ENCODE measurements at regions not wholly inside any gene's neighbourhood (a gene's known extent, or its start where the extent isn't known, plus 50 kb on each side); places are given as distances from the start of the nearest gene placed in this dataset.

DNA sequence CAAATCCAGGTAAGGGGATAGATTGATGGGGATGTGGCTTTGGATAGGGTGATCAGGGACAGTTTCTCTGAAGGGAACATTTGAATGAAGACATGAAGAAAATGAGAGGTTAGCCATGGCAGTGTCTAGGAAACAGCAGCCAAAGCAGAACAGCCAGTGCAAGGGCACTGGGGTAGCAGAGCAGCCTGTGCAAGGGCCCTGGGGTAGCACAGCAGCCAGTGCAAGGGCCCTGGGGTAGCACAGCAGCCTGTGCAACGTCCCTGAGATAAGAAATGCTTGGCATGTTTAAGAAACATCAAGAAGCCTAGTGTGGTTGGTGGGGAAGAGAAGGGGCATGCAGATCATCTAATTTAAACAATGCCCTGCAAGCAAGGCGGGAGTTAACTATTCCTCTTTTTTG lies 128.5 kb downstream of the IRX5 start:
- Histone ChIP-seq H3K9ac (ENCODE audit: low read length) (no peak overlapping the region), H2BK5ac (ENCODE audit: low read depth, low read length, poor library complexity, severe bottlenecking) (no peak overlapping the region), H3K18ac (ENCODE audit: low read depth in 1 of 2, low read length in 2 of 2) (no peak overlapping the region), H3K27me3 (ENCODE audit: control insufficient read depth in 1 of 2, insufficient read depth in 1 of 2, low read length in 2 of 2) (peaks cover 19 to 44% of the 10 kb centered on the region in 2 experiments), H4K8ac (ENCODE audit: low read length) (no peak overlapping the region), H2AFZ (ENCODE audit: low read depth, low read length) (no peak overlapping the region), H2AK5ac (ENCODE audit: low read length, severe bottlenecking) (no peak overlapping the region), H2BK15ac (ENCODE audit: low read depth, poor library complexity, severe bottlenecking) (no peak overlapping the region), H4K91ac (ENCODE audit: low read length) (no peak overlapping the region), H3K4me2 (ENCODE audit: low read length, poor library complexity, severe bottlenecking) (no peak overlapping the region), H3K4ac (ENCODE audit: low read depth in 1 of 2, low read length in 2 of 2) (no peak overlapping the region), H3K79me1 (replicated peaks; ENCODE audit: low read length, poor library complexity, severe bottlenecking) (no peaks in the 10 kb centered on the region), H3K23ac (ENCODE audit: low read length in 2 of 2) (no peak overlapping the region), H3K4me3 (ENCODE audit: insufficient read depth in 1 of 2, low read depth in 1 of 2, low read length in 2 of 2) (no peak overlapping the region), H2BK12ac (ENCODE audit: low read length in 2 of 2) (no peak overlapping the region), H3K9me3 (ENCODE audit: control insufficient read depth, low read length) (peaks cover 7% of the 10 kb centered on the region), H2BK120ac (ENCODE audit: low read depth, low read length) (no peak overlapping the region), H3K27ac (ENCODE audit: low read length, poor library complexity, severe bottlenecking) (no peak overlapping the region), H3K4me1 (ENCODE audit: control insufficient read depth, insufficient read depth, low read depth, low read length) (peaks cover 24% of the 10 kb centered on the region), H3K36me3 (ENCODE audit: control insufficient read depth in 1 of 2, insufficient read depth in 2 of 2, low read depth in 1 of 2, low read length in 2 of 2) (no peaks in the 10 kb centered on the region), H3K14ac (ENCODE audit: low read length in 2 of 2) (no peak overlapping the region)
- DNase-seq = no peak
- 11% methylated on average over 2 of the region's 2 CpGs for WGBS

DNA sequence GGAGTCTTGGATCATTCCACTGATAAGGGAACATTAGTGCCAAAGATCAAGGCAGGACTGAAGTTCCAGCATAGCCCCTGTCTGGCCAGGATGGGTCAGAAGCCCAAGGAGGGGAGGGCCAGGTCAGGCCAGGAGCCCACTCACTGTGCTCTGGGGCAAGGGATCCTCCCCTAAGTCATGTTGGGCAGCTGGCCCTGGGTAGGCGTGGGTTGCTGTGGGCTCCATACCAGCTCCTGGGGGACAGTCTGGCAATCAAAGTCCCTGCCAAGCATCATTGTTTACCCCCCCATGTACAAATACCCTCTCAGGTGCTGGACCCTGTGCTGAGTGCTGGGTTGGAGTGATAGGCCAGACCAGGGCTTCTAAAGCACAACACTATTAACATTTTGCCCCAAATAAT lies 130.5 kb downstream of the IRX5 start:
- Histone ChIP-seq H2BK12ac (ENCODE audit: low read length in 2 of 2) (no peak overlapping the region), H2BK120ac (ENCODE audit: low read depth, low read length) (no peak overlapping the region), H3K4ac (ENCODE audit: low read depth in 1 of 2, low read length in 2 of 2) (no peak overlapping the region), H2AK5ac (ENCODE audit: low read length, severe bottlenecking) (no peak overlapping the region), H3K4me1 (ENCODE audit: control insufficient read depth, insufficient read depth, low read depth, low read length) (peaks cover 24% of the 10 kb centered on the region), H2BK5ac (ENCODE audit: low read depth, low read length, poor library complexity, severe bottlenecking) (no peak overlapping the region), H3K27ac (ENCODE audit: low read length, poor library complexity, severe bottlenecking) (no peak overlapping the region), H3K79me1 (replicated peaks; ENCODE audit: low read length, poor library complexity, severe bottlenecking) (no peaks in the 10 kb centered on the region), H3K23ac (ENCODE audit: low read length in 2 of 2) (no peak overlapping the region), H4K8ac (ENCODE audit: low read length) (no peak overlapping the region), H3K14ac (ENCODE audit: low read length in 2 of 2) (no peak overlapping the region), H2BK15ac (ENCODE audit: low read depth, poor library complexity, severe bottlenecking) (no peak overlapping the region), H3K9ac (ENCODE audit: low read length) (no peak overlapping the region), H3K4me3 (ENCODE audit: insufficient read depth in 1 of 2, low read depth in 1 of 2, low read length in 2 of 2) (no peak overlapping the region), H2AFZ (ENCODE audit: low read depth, low read length) (no peak overlapping the region), H3K4me2 (ENCODE audit: low read length, poor library complexity, severe bottlenecking) (no peak overlapping the region), H3K36me3 (ENCODE audit: control insufficient read depth in 1 of 2, insufficient read depth in 2 of 2, low read depth in 1 of 2, low read length in 2 of 2) (no peaks in the 10 kb centered on the region), H4K91ac (ENCODE audit: low read length) (no peak overlapping the region), H3K27me3 (ENCODE audit: control insufficient read depth in 1 of 2, insufficient read depth in 1 of 2, low read length in 2 of 2) (peaks cover 14 to 26% of the 10 kb centered on the region in 2 experiments), H3K9me3 (ENCODE audit: control insufficient read depth, low read length) (no peaks in the 10 kb centered on the region), H3K18ac (ENCODE audit: low read depth in 1 of 2, low read length in 2 of 2) (no peak overlapping the region)
- DNase-seq = no peak
- WGBS = 40% methylated on average over 1 of the region's 1 CpG

DNA sequence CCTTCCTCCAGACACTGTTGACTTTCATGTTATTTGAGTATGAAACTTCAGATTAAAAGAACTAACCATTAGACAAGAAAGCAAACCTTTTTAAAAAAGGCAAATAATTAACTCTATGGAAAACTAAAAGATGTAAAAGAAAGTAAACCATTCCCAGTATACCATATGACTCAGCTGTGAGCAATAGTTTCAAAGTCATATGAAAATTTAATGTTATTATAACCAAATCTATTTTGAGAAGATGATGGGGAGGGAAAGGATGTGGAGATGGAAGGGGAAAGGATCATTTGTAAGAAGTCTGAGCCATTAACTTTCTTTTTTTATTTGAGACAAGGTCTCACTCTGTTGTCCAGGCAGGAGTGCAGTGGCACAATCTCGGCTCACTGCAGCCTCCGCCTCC lies 131.8 kb downstream of the IRX5 start:
- Histone ChIP-seq H2AK5ac (ENCODE audit: low read length, severe bottlenecking) (no peak overlapping the region), H2BK5ac (ENCODE audit: low read depth, low read length, poor library complexity, severe bottlenecking) (no peak overlapping the region), H3K18ac (ENCODE audit: low read depth in 1 of 2, low read length in 2 of 2) (no peak overlapping the region), H4K91ac (ENCODE audit: low read length) (no peak overlapping the region), H3K27ac (ENCODE audit: low read length, poor library complexity, severe bottlenecking) (no peak overlapping the region), H3K4me2 (ENCODE audit: low read length, poor library complexity, severe bottlenecking) (peak overlapping the region; percentile 45), H3K36me3 (ENCODE audit: control insufficient read depth in 1 of 2, insufficient read depth in 2 of 2, low read depth in 1 of 2, low read length in 2 of 2) (no peaks in the 10 kb centered on the region), H3K9ac (ENCODE audit: low read length) (peak overlapping the region; percentile 30), H3K4me3 (ENCODE audit: insufficient read depth in 1 of 2, low read depth in 1 of 2, low read length in 2 of 2) (no peak overlapping the region), H3K9me3 (ENCODE audit: control insufficient read depth, low read length) (no peaks in the 10 kb centered on the region), H3K23ac (ENCODE audit: low read length in 2 of 2) (no peak overlapping the region), H3K79me1 (replicated peaks; ENCODE audit: low read length, poor library complexity, severe bottlenecking) (no peaks in the 10 kb centered on the region), H2BK120ac (ENCODE audit: low read depth, low read length) (no peak overlapping the region), H2BK15ac (ENCODE audit: low read depth, poor library complexity, severe bottlenecking) (no peak overlapping the region), H3K4me1 (ENCODE audit: control insufficient read depth, insufficient read depth, low read depth, low read length) (peaks cover 17% of the 10 kb centered on the region), H4K8ac (ENCODE audit: low read length) (no peak overlapping the region), H2BK12ac (ENCODE audit: low read length in 2 of 2) (no peak overlapping the region), H3K27me3 (ENCODE audit: control insufficient read depth in 1 of 2, insufficient read depth in 1 of 2, low read length in 2 of 2) (peaks cover 8 to 14% of the 10 kb centered on the region in 2 experiments), H2AFZ (ENCODE audit: low read depth, low read length) (no peak overlapping the region), H3K4ac (ENCODE audit: low read depth in 1 of 2, low read length in 2 of 2) (no peak overlapping the region), H3K14ac (ENCODE audit: low read length in 2 of 2) (no peak overlapping the region)
- DNase-seq = no peak
- 88% methylated on average over 2 of the region's 2 CpGs for WGBS

DNA sequence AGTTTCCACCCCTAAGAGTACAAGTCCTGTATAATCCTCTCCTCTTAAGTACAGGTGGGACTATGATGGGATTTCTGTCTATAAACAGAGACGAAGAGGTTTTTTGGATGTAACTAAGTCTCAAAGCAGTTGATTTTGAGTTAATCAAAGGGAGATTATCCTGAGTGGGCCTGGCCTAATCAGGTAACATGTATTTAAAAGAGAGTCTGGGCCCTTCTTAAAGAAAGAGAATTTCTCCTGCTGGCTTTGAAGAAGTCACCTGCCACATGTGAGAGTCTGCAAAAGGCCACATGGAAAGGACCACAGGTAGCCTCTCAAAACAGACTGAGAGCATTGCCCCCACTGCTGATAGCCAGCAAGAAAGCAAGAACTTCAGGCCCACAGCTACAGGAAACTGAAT lies 142.3 kb downstream of the IRX5 start:
- H2AK5ac ChIP-seq (ENCODE audit: low read length, severe bottlenecking) = no peak overlapping the region
- H4K8ac ChIP-seq (ENCODE audit: low read length) = no peak overlapping the region
- H3K9me3 ChIP-seq (ENCODE audit: control insufficient read depth, low read length) = no peaks in the 10 kb centered on the region
- no peak overlapping the region for H3K23ac ChIP-seq (ENCODE audit: low read length in 2 of 2)
- no peaks in the 10 kb centered on the region for H3K79me1 ChIP-seq (replicated peaks; ENCODE audit: low read length, poor library complexity, severe bottlenecking)
- H3K4me3 ChIP-seq (ENCODE audit: insufficient read depth in 1 of 2, low read depth in 1 of 2, low read length in 2 of 2) = no peak overlapping the region
- H3K4ac ChIP-seq (ENCODE audit: low read depth in 1 of 2, low read length in 2 of 2) = no peak overlapping the region
- H3K36me3 ChIP-seq (ENCODE audit: control insufficient read depth in 1 of 2, insufficient read depth in 2 of 2, low read depth in 1 of 2, low read length in 2 of 2) = no peaks in the 10 kb centered on the region
- H3K18ac ChIP-seq (ENCODE audit: low read depth in 1 of 2, low read length in 2 of 2) = no peak overlapping the region
- H3K4me2 ChIP-seq (ENCODE audit: low read length, poor library complexity, severe bottlenecking) = no peak overlapping the region
- peaks cover 0 to 12% of the 10 kb centered on the region in 2 experiments for H3K27me3 ChIP-seq (ENCODE audit: control insufficient read depth in 1 of 2, insufficient read depth in 1 of 2, low read length in 2 of 2)
- H2BK15ac ChIP-seq (ENCODE audit: low read depth, poor library complexity, severe bottlenecking) = no peak overlapping the region
- H2BK120ac ChIP-seq (ENCODE audit: low read depth, low read length) = no peak overlapping the region
- no peak for DNase-seq
- H4K91ac ChIP-seq (ENCODE audit: low read length) = no peak overlapping the region
- H3K4me1 ChIP-seq (ENCODE audit: control insufficient read depth, insufficient read depth, low read depth, low read length) = no peaks in the 10 kb centered on the region
- H3K9ac ChIP-seq (ENCODE audit: low read length) = no peak overlapping the region
- H3K14ac ChIP-seq (ENCODE audit: low read length in 2 of 2) = no peak overlapping the region
- H2AFZ ChIP-seq (ENCODE audit: low read depth, low read length) = no peak overlapping the region
- 94% methylated on average over 1 of the region's 1 CpG for WGBS
- H2BK12ac ChIP-seq (ENCODE audit: low read length in 2 of 2) = no peak overlapping the region
- H3K27ac ChIP-seq (ENCODE audit: low read length, poor library complexity, severe bottlenecking) = no peak overlapping the region
- no peak overlapping the region for H2BK5ac ChIP-seq (ENCODE audit: low read depth, low read length, poor library complexity, severe bottlenecking)
